ENCODE measurements at regions not wholly inside any gene's neighbourhood (a gene's known extent, or its start where the extent isn't known, plus 50 kb on each side); places are given as distances from the start of the nearest gene placed in this dataset.
"Not testable (repeated sequence)": the region's sequence is repeated elsewhere in the genome, so short reads cannot be mapped to it uniquely, and the experiment has no call there.

DNA sequence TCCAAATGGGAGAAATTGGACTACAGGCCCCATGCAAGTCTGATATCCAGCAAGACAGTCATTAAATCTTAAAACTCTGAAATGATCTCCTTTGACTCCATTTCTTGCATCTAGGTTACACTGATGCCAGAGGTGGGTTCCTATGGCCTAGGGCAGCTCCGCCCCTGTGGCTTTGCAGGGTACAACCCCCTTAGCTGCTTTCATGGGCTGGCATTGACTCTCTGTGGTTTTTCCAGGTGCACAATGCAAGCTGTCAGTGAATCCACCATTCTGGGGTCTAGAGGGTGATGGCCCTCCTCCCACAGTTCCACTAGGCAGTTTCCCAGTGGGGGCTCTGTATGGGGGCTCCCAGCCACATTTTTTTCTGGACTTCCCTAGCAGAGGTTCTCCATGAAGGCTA is 228.5 kb upstream of the ADAMTS3 start:
- DNase-seq (ENCODE audit: low read depth in 4 of 4, low spot score in 2 of 4): no peak

DNA sequence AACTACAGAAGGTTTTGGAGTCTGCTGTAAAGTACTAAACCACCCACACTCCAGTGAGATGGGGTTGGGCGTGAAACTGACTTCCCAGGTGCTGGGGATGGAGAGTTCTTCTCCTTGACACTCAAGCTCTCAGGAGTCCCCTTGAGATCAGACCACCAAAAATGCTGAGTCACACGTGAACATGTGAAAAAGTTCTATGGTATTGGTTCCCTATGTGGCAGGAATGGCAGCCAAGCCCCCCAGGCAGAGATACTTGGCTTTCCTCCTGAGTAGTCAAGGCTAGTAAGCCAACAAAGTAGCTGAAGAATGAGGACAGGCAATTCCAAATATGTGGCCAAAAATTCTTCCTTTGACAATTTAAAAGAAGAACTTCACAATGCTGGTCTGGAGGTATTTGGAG is 222.0 kb upstream of the ADAMTS3 start:
- DNase-seq (ENCODE audit: low read depth in 4 of 4, low spot score in 2 of 4): no peak

DNA sequence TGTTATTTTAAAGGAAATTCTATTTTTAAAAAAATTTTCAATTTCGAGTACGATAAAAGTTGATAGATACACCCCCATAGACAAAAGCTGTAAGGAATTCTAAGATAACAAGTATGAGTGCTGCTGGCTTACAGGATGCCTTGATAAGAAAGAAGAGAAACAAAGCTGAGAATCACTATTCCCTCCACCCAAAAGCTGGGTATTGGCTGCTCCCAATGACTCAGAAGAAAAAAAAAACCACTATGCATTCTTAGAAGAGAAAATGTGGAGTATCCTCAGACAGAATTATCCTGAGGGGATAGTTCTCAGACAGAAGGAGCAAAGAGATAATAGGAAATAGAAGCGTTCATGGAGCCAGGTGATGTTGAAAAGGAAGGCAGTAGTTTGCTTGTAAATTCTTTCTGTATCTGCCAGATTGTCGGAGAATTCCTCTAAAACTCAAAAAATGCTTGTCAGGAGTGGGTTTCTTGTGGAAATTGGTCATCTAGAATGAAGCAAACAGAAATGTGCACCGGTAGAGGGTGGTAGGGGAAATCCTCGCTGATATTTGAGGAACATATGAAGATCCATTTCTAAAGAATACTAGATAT is 217.5 kb upstream of the ADAMTS3 start:
- no peak for DNase-seq (ENCODE audit: low read depth in 4 of 4, low spot score in 2 of 4)

- no peak for DNase-seq (ENCODE audit: low read depth in 4 of 4, low spot score in 2 of 4)
These were observed 210.2 kb upstream of the ADAMTS3 start for GRCh38 chr4:72779241-72779640.

- DNase-seq (ENCODE audit: low read depth in 4 of 4, low spot score in 2 of 4): no peak
These were observed 208.4 kb upstream of the ADAMTS3 start for GRCh38 chr4:72777436-72777835.

- no peak for DNase-seq (ENCODE audit: low read depth in 4 of 4, low spot score in 2 of 4)
These were observed 201.7 kb upstream of the ADAMTS3 start for GRCh38 chr4:72770708-72771107.

DNA sequence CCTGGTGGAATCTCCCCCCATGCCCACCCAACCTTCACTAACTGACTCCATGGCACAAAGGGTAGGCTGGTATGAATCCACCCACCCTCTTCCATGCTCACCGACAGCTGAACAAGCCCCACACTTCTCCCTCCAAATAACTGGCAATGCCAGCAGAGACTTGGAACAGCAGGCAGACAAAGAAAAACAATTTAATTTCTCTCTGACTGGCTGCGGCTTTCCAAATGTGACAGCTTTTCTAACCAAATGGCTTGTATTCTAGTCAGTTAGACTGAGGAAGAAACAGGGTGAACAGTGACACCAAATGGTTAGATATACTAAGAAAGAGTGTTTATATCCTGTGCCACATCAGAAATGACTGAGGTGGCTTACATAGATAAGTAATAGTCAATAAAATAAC is 199.3 kb upstream of the ADAMTS3 start:
- no peak for DNase-seq (ENCODE audit: low read depth in 4 of 4, low spot score in 2 of 4)

GRCh38 chr4:72767618-72768302 is 198.7 kb upstream of the ADAMTS3 start:
- DNase-seq (ENCODE audit: low read depth in 4 of 4, low spot score in 2 of 4): no peak

GRCh38 chr4:72765788-72766187 is 196.8 kb upstream of the ADAMTS3 start:
- not testable (repeated sequence) for DNase-seq (ENCODE audit: low read depth in 4 of 4, low spot score in 2 of 4)

GRCh38 chr4:72761368-72762038 is 192.5 kb upstream of the ADAMTS3 start:
- no peak for DNase-seq (ENCODE audit: low read depth in 4 of 4, low spot score in 2 of 4)

- DNase-seq (ENCODE audit: low read depth in 4 of 4, low spot score in 2 of 4): not testable (repeated sequence)
These were observed 184.4 kb upstream of the ADAMTS3 start for GRCh38 chr4:72753414-72753813.

DNA sequence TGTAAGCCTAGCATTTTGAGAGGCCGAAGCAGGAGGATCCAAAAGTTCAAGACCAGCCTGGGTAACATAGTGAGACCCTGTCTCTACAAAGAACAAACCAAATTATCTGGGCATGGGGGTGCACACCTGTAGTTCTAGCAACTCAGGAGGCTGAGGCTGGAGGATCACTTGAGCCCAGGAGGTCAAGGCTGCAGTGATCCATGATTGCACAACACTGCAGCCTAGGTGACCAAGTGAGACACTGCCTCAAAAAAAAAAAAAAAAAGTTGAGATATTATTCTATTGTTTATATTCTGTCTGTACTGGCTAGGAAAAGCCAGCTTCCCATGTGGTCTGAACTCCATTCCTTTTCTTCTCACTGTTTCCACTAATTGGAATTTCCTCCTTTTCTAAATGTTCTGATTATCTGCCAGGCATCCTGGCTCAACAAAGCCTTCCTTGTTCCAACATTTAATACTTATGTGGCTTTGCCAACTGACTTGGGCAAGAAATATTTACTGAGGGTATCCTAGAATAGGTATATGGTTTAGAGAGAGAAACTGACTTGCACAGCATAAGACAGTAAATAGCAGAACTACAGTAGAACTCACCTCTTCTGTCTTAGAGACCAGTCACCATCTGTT is 175.2 kb upstream of the ADAMTS3 start:
- DNase-seq (ENCODE audit: low read depth in 4 of 4, low spot score in 2 of 4): no peak

DNA sequence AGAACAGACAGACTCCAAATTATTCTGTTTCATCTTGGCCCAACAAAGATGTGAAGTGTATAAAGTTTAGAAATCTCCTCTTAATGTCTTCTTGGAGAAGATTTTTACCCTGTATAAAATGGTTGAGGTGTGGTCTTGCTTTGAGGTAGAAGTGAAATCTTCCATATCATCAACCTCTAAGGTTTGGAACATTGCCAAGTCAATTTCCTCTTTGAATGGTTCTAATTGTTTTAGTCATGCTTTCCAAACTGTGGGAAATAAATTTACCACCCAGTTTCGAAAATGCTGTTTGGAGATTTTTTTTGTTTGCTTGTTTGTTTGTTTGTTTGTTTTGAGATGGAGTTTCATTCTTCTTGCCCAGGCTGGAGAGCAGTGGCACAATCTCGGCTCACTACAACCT is 174.1 kb upstream of the ADAMTS3 start:
- DNase-seq (ENCODE audit: low read depth in 4 of 4, low spot score in 2 of 4): no peak

GRCh38 chr4:72715299-72715698 is 146.3 kb upstream of the ADAMTS3 start:
- no peak for DNase-seq (ENCODE audit: low read depth in 4 of 4, low spot score in 2 of 4)

GRCh38 chr4:72714482-72715279 is 145.7 kb upstream of the ADAMTS3 start:
- DNase-seq (ENCODE audit: low read depth in 4 of 4, low spot score in 2 of 4): no peak

- no peak for DNase-seq (ENCODE audit: low read depth in 4 of 4, low spot score in 2 of 4)
These were observed 144.0 kb upstream of the ADAMTS3 start for GRCh38 chr4:72712997-72713396.

DNA sequence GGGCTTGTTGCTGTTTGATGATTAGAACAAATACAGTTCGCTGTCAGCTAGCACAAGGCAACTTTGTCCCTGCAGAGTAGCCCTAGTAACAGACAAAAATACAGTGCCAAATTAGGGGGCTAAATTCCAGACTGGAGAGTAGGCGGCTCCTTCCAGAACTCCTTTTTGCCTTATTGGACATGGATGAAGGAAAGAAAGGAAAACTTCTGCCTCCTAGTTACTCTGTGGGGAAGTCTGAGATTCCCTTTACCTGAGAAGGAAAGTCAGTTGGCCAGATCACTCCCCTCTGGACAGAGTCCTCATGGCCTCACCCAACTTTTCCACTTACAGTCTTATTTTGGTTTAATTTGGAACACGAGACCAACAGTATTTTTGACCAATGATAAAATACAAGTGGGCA is 140.5 kb upstream of the ADAMTS3 start:
- no peak for DNase-seq (ENCODE audit: low read depth in 4 of 4, low spot score in 2 of 4)

GRCh38 chr4:72706684-72707083 is 137.7 kb upstream of the ADAMTS3 start:
- no peak for DNase-seq (ENCODE audit: low read depth in 4 of 4, low spot score in 2 of 4)

GRCh38 chr4:72704925-72705640 is 136.1 kb upstream of the ADAMTS3 start:
- not testable (repeated sequence) for DNase-seq (ENCODE audit: low read depth in 4 of 4, low spot score in 2 of 4)

DNA sequence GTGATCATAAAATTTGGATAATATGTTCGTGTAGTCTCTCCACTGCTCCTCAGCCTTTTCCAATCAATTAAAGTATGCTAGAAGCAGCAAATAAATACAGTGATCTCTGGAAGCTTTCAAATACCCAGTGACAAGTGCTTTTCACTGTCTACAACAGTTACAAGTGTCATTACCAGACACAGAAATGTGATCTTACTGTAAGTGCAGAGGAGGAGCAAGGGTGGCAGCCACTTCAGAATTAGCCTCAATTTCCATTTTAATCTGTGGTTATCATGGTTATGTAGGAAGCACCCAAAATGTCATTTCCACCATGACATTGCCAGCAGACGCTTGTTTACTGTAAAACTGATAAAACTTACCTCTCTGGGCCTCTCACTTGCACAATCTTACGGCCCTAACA is 133.9 kb upstream of the ADAMTS3 start:
- no peak for DNase-seq (ENCODE audit: low read depth in 4 of 4, low spot score in 2 of 4)

All from left renal cortex interstitium (tissue), 4 donors.